GM12878 (cell line): ENCODE measurements at regions not wholly inside any gene's neighbourhood (a gene's known extent, or its start where the extent isn't known, plus 50 kb on each side); places are given as distances from the start of the nearest gene placed in this dataset.

Experiments
- ATAC-seq: fragments of 200-7000 bp; cut with Tn5 transposase; 3 replicates; pipeline ENCODE4 v1.9.1; 2020; ENCODE audit warnings: mild to moderate bottlenecking, moderate library complexity
- BruUV-seq: library from RNA; stranded (reverse); fragments of 400-500 nt; replicated peaks from 2 replicates; lab custom pipeline; 2021; lab: Mats Ljungman, UMichigan
- CTCF ChIA-PET: fragments of 300-600 bp; sonication (Branson Sonifier 250); formaldehyde crosslinking; extraction: SDS; loops from one replicate; lab custom pipeline; 2021; ENCODE audit warnings: inconsistent platforms; lab: Yijun Ruan, JAX
- POLR2A ChIA-PET: fragments of 350-600 bp; formaldehyde crosslinking; extraction: SDS; loops from one replicate; lab custom pipeline; 2021; ENCODE audit warnings: inconsistent platforms; lab: Charles Lee
- RAD21 ChIA-PET: fragments of 300-600 bp; sonication (Branson Sonifier 250); formaldehyde crosslinking; loops from one replicate; lab custom pipeline; 2023; ENCODE audit warnings: antibody characterized with exemption; ENCODE audit not compliant: unreplicated experiment; lab: Charles Lee
- SMC1A ChIA-PET: fragments of 300-600 bp; sonication (Branson Sonifier 250); formaldehyde crosslinking; loops from one replicate; lab custom pipeline; 2023; ENCODE audit not compliant: unreplicated experiment, uncharacterized antibody; lab: Charles Lee
- DNase-seq: peaks from one replicate; pipeline ENCODE4 v3.0.0-alpha.2; 2011; ENCODE audit warnings: low read depth, low spot score
- FAIRE-seq: peaks from 3 replicates; lab custom pipeline; 2011; peaks lifted over from hg19 to GRCh38; lab: Jason Lieb, UNC
- H2AFZ ChIP-seq: 2 replicates; pipeline ENCODE4 v1.6.0; 2011; ENCODE audit warnings: low read depth, low read length, control low read depth; ENCODE audit not compliant: control insufficient read depth
- H3K27ac ChIP-seq: 2 replicates; pipeline ENCODE4 v1.5.1; 2011; ENCODE audit warnings: control low read depth; ENCODE audit not compliant: control insufficient read depth, insufficient read depth
- H3K27me3 ChIP-seq, 2 experiments: replicated peaks in 1 of 2; 2 replicates each; pipeline versions ENCODE4 v1.6.0 to v1.6.1; 2011; ENCODE audit warnings: low read length in 1 of 2; ENCODE audit not compliant: control insufficient read depth in 2 of 2, insufficient read depth in 2 of 2
- H3K36me3 ChIP-seq, 2 experiments: 2 replicates each; pipeline ENCODE4 v1.5.1; 2011; ENCODE audit warnings: low read length in 1 of 2; ENCODE audit not compliant: control insufficient read depth in 2 of 2, insufficient read depth in 2 of 2
- H3K4me1 ChIP-seq: 2 replicates; pipeline ENCODE4 v1.6.1; 2011; ENCODE audit warnings: mild to moderate bottlenecking, low read length, moderate library complexity, mixed read lengths; ENCODE audit not compliant: control insufficient read depth, insufficient read depth
- H3K4me2 ChIP-seq: 2 replicates; pipeline ENCODE4 v1.6.0; 2011; ENCODE audit warnings: control low read depth; ENCODE audit not compliant: control insufficient read depth, insufficient read depth
- H3K4me3 ChIP-seq: fragments of 200-600 bp; sonication (generic); 2 replicates; pipeline ENCODE4 v1.5.1; 2016
- H3K79me2 ChIP-seq: 2 replicates; pipeline ENCODE4 v1.6.0; 2011; ENCODE audit warnings: low read length; ENCODE audit not compliant: control insufficient read depth, insufficient read depth
- H3K9ac ChIP-seq: 2 replicates; pipeline ENCODE4 v1.8.0; 2011; ENCODE audit warnings: low read length, control low read depth, mixed read lengths; ENCODE audit not compliant: control insufficient read depth, insufficient read depth
- H3K9me3 ChIP-seq: replicated peaks from 3 replicates; pipeline ENCODE4 v1.5.1; 2011; ENCODE audit warnings: mild to moderate bottlenecking, low read length; ENCODE audit not compliant: control insufficient read depth, insufficient read depth
- H4K20me1 ChIP-seq: 2 replicates; pipeline ENCODE4 v1.6.0; 2011; ENCODE audit not compliant: control insufficient read depth, insufficient read depth
- CBX3 ChIP-seq: fragments of 200-600 bp; sonication (generic); IDR thresholded peaks from 2 replicates; pipeline ENCODE4 v1.6.1; 2016; ENCODE audit warnings: low read depth, borderline replicate concordance
- HCFC1 ChIP-seq: fragments of 150-350 bp; IDR thresholded peaks from 2 replicates; pipeline ENCODE4 v1.6.1; 2014; ENCODE audit warnings: low read length
- LARP7 ChIP-seq: fragments of 450-650 bp; IDR thresholded peaks from 2 replicates; pipeline ENCODE4 v1.6.1; 2017; ENCODE audit warnings: mild to moderate bottlenecking
- MEF2A ChIP-seq: IDR thresholded peaks from 2 replicates; pipeline ENCODE4 v1.6.1; 2011; ENCODE audit warnings: low read depth, mild to moderate bottlenecking, low read length, moderate library complexity; ENCODE audit not compliant: insufficient read depth
- NFYB ChIP-seq: IDR thresholded peaks from 2 replicates; pipeline ENCODE4 v1.6.1; 2011; ENCODE audit warnings: low read depth, mild to moderate bottlenecking, low read length, improper control_type of control experiment, moderate library complexity; ENCODE audit not compliant: insufficient read depth
- PML ChIP-seq: IDR thresholded peaks from 2 replicates; pipeline ENCODE4 v1.6.1; 2012; ENCODE audit warnings: low read length, inconsistent platforms
- STAT3 ChIP-seq: IDR thresholded peaks from 2 replicates; pipeline ENCODE4 v1.6.1; 2011; ENCODE audit warnings: low read depth, low read length, improper control_type of control experiment
- SUZ12 ChIP-seq: fragments of 200-600 bp; sonication (generic); IDR thresholded peaks from one replicate; pipeline ENCODE4 v1.6.1; 2018; ENCODE audit warnings: antibody characterized with exemption, mild to moderate bottlenecking; ENCODE audit not compliant: unreplicated experiment
- TBL1XR1 ChIP-seq: IDR thresholded peaks from 2 replicates; pipeline ENCODE4 v1.6.1; 2012; ENCODE audit warnings: low read depth, low read length, improper control_type of control experiment
- TCF3 ChIP-seq: IDR thresholded peaks from 2 replicates; pipeline ENCODE4 v1.6.1; 2012; ENCODE audit warnings: low read depth, mild to moderate bottlenecking, low read length, borderline replicate concordance; ENCODE audit not compliant: insufficient read depth
- WGBS: methylation state at CpG from one replicate; pipeline ENCODE4 v1.1.6; 2016; ENCODE audit warnings: low lambda C conversion rate; ENCODE audit not compliant: insufficient replicate concordance, insufficient coverage; ENCODE audit errors: missing lambda C conversion rate; 5-methylcytosine and 5-hydroxymethylcytosine counted together
- in situ Hi-C: fragments of 300-500 bp; cut with MboI; formaldehyde crosslinking; loops from 9 replicates; pipeline ENCODE4 v1.14.3; 2018; ENCODE audit warnings: mixed read lengths
- intact Hi-C: fragments of 100-400 bp; cut with micrococcal nuclease; formaldehyde crosslinking; loops from one replicate; pipeline ENCODE4 v1.14.2; 2022; ENCODE audit not compliant: unreplicated experiment
- TF ChIP-seq, protein P1 (sequence below): fragments of 450-650 bp; IDR thresholded peaks from 2 replicates; pipeline ENCODE4 v1.6.1; 2016; ENCODE audit warnings: mild to moderate bottlenecking
- TF ChIP-seq, protein P2 (sequence below): fragments of 450-650 bp; IDR thresholded peaks from 2 replicates; pipeline ENCODE4 v1.6.1; 2017; ENCODE audit warnings: mild to moderate bottlenecking
- TF ChIP-seq, protein P3 (sequence below): fragments of 450-650 bp; IDR thresholded peaks from 2 replicates; pipeline ENCODE4 v1.6.1; 2014; ENCODE audit warnings: mild to moderate bottlenecking

DNA sequence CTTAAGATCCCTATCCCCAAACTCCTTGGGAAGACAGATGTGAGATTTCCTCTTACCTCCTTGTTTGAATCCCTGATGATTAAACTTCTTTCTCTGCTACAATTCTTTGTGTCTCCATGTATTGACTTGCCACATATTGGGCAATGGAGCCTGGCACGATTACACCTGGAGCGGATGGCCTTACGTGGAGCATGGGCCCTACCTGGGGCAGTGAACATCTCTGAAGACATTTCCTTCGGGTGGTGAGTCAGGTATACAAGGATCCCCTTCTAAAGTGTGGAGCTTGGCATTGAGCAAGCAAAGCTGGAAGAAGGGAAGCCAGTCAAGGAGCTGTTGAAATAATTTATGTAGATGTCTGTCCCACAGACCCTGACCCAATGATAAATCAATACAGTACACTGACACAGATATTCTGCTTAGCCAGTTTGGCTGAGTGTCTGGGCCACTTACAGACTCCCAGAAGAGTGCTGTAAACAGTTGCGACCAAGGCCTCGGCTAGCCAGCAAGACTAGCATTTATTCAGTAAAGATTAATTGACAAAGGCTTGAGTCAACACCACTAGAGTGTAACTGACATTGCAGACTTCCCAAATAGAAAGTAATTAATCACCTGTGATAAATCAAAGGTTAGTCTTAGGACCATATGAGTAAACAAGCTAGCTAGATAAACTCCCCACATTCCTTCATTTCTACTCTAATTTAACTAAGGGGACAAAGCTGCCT, 83.1 kb upstream of the KCNK1 start:
- Histone ChIP-seq H3K4me1 (no peaks in the 10 kb centered on the region), H3K36me3 (no peaks in the 10 kb centered on the region), H3K4me2 (no peak overlapping the region), H3K79me2 (no peaks in the 10 kb centered on the region), H3K27me3 (no peaks in the 10 kb centered on the region), H3K27ac (no peak overlapping the region), H3K9me3 (peaks cover 2% of the 10 kb centered on the region; the same call in 1 of the 3 replicates), H3K9ac (no peak overlapping the region), H4K20me1 (no peaks in the 10 kb centered on the region), H2AFZ (no peak overlapping the region), H3K4me3 (no peak overlapping the region)
- TF ChIP-seq LARP7 (no peak), PML (no peak)
- TF ChIP-seq, protein P1, sequence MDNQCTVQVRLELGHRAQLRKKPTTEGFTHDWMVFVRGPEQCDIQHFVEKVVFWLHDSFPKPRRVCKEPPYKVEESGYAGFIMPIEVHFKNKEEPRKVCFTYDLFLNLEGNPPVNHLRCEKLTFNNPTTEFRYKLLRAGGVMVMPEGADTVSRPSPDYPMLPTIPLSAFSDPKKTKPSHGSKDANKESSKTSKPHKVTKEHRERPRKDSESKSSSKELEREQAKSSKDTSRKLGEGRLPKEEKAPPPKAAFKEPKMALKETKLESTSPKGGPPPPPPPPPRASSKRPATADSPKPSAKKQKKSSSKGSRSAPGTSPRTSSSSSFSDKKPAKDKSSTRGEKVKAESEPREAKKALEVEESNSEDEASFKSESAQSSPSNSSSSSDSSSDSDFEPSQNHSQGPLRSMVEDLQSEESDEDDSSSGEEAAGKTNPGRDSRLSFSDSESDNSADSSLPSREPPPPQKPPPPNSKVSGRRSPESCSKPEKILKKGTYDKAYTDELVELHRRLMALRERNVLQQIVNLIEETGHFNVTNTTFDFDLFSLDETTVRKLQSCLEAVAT: no peak
- ChIA-PET POLR2A (no interaction called here), CTCF (interaction anchor here (1.1 kb wide), 1 partner anchor 9 kb away, joined by 3 read pairs; no protein-coding TSS in a partner anchor), RAD21 (no interaction called here), SMC1A (interaction anchor here (0.8 to 2.4 kb wide), 2 partner anchors 13 to 103 kb away, joined by 4 to 8 read pairs; no protein-coding TSS in a partner anchor)
- 72% methylated on average over 6 of the region's 6 CpGs for WGBS
- FAIRE-seq (no peak), ATAC-seq (no peak), DNase-seq (no peak)
- in situ Hi-C loops (no loop called here), intact Hi-C loops (no loop called here)
- no TSS peak for BruUV-seq

DNA sequence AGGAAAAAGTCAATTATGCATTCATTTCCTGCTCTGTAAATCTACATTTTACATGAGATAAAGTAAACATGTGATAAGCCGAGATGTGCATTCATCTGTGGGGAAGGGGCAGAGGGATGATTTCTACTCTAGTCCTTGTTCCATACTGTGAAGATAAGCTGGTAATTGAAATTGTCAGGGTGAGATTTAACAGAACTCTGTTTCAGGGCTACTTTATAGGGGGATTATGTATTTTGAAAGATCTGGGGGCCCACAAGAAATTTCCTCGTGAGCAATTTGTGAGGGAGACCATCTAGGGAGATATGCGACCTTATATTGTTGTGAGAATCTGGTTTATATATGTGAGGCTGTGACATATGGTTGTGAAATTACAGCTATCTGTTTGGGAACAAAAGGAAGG, 73.1 kb upstream of the KCNK1 start:
- Histone ChIP-seq H3K79me2 (no peaks in the 10 kb centered on the region), H3K4me2 (no peak overlapping the region), H3K9ac (no peak overlapping the region), H2AFZ (no peak overlapping the region), H3K4me3 (no peak overlapping the region), H3K36me3 (no peaks in the 10 kb centered on the region), H3K4me1 (no peaks in the 10 kb centered on the region), H3K27ac (no peak overlapping the region), H4K20me1 (no peaks in the 10 kb centered on the region), H3K27me3 (no peaks in the 10 kb centered on the region; a peak in 1 of 4 replicates), H3K9me3 (no peaks in the 10 kb centered on the region; the same call in 2 of the 3 replicates)
- no TSS peak for BruUV-seq
- DNase-seq: no peak
- ChIA-PET RAD21 (no interaction called here), SMC1A (interaction anchor here (0.6 to 1.0 kb wide), 2 partner anchors 14 to 23 kb away, joined by 3 read pairs; no protein-coding TSS in a partner anchor), POLR2A (no interaction called here), CTCF (interaction anchor here (0.5 kb wide), 1 partner anchor 769 kb away, joined by 3 read pairs; no protein-coding TSS in a partner anchor)
- no peak for FAIRE-seq
- in situ Hi-C loops (no loop called here), intact Hi-C loops (no loop called here)
- 52% methylated on average over 3 of the region's 3 CpGs for WGBS
- ATAC-seq: no peak
- TF ChIP-seq STAT3 (no peak), SUZ12 (no peak), NFYB (no peak), TBL1XR1 (no peak), CBX3 (no peak), MEF2A (no peak), HCFC1 (no peak), TCF3 (no peak)
- TF ChIP-seq, protein P2, sequence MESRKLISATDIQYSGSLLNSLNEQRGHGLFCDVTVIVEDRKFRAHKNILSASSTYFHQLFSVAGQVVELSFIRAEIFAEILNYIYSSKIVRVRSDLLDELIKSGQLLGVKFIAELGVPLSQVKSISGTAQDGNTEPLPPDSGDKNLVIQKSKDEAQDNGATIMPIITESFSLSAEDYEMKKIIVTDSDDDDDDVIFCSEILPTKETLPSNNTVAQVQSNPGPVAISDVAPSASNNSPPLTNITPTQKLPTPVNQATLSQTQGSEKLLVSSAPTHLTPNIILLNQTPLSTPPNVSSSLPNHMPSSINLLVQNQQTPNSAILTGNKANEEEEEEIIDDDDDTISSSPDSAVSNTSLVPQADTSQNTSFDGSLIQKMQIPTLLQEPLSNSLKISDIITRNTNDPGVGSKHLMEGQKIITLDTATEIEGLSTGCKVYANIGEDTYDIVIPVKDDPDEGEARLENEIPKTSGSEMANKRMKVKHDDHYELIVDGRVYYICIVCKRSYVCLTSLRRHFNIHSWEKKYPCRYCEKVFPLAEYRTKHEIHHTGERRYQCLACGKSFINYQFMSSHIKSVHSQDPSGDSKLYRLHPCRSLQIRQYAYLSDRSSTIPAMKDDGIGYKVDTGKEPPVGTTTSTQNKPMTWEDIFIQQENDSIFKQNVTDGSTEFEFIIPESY: no peak
- TF ChIP-seq, protein P3, sequence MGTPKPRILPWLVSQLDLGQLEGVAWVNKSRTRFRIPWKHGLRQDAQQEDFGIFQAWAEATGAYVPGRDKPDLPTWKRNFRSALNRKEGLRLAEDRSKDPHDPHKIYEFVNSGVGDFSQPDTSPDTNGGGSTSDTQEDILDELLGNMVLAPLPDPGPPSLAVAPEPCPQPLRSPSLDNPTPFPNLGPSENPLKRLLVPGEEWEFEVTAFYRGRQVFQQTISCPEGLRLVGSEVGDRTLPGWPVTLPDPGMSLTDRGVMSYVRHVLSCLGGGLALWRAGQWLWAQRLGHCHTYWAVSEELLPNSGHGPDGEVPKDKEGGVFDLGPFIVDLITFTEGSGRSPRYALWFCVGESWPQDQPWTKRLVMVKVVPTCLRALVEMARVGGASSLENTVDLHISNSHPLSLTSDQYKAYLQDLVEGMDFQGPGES: no peak
